HG03520 (cell line): ENCODE measurements at regions not wholly inside any gene's neighbourhood (a gene's known extent, or its start where the extent isn't known, plus 50 kb on each side); places are given as distances from the start of the nearest gene placed in this dataset.

Source experiments
- ATAC-seq: cut with Tn5 transposase; IDR thresholded peaks from one replicate; pipeline ENCODE4 v1.9.1; 2021; ENCODE audit warnings: mild to moderate bottlenecking, moderate library complexity; ENCODE audit not compliant: unreplicated experiment

DNA sequence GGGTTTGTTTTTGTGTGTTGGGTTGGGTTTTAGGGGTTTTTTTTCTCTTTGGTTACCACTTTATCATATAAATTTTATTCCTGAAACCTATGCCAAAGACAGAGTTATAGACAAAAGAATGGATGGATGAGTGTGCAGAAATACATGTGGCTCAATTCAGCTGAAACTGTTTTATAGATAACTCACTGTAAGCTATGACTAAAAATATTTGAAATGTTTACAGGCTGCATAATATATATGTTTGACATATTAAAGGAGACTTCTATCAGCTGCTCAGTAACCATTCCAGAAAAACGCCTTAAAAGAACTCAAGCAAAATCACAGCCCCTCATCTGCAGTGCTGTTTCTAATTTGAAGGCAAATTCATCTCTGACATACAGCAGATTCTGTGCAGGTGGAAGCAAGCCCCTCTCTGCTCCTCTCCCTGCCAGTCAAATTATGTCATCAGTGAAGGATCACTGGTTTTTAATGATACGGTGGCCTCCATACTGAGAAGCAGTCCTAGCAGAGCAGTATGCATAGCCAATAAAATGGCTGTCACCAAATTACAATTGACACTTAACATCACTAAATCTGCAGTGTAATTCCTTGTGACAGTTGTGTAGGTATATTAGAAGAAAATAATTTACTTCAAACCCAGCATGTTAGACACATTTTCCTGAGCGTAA is 301.6 kb downstream of the NR2F1-AS1 start:
- no peak for ATAC-seq

DNA sequence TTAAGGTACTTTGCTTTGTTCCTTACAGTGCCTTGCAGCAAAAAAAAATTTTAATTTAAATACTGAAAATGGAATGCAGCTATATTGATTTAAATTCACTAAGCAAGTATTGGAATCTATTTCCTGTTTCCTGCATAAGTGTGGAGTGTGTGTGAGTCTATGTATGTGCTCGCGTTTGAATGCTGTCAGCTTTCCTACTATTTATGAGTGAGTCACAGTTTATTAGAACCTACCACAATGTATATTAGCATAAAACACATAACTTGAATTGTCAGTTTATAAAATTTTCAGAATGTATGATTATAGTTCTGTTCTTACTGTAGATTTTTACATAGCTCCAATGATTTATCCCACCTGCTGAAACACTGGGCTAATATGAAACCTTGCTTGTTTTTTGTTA is 302.1 kb downstream of the NR2F1-AS1 start:
- no peak for ATAC-seq

DNA sequence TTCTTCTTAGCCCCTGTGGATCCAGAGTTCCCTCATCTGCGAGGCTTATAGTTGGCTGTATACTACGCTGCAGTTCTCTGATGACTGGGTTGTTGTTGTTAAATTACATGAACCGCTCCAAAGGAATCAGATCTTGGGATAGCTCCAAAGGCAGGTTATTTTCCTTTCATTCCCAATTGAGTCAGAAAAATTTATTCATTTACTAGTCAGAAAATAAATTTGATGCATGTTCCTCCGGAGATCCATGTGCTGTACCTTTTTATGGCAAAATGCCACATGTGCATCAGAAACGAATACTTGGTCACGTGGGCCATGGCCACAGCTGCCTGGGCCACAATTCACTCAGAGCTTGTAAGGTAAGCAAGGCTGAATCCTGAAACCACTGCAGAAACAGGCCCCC is 304.0 kb downstream of the NR2F1-AS1 start:
- ATAC-seq, result no peak

DNA sequence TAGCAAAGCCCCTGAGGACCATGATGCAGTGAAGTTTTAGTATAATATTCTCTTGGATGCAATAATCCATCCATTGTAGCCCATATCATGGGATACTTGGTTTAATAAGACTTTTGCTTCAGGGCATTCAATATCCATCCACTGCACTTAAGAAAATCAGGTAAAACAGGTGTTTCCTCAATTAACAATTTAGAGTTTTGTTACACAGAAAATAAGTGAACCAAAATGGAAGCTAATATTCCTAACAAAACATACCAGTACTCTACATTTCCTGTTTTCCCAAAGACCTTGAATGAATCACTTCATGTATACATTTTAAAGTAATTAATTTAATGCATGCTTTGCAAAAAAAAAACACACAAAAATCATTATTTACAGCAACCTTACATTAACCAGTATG is 305.6 kb downstream of the NR2F1-AS1 start:
- no peak for ATAC-seq

DNA sequence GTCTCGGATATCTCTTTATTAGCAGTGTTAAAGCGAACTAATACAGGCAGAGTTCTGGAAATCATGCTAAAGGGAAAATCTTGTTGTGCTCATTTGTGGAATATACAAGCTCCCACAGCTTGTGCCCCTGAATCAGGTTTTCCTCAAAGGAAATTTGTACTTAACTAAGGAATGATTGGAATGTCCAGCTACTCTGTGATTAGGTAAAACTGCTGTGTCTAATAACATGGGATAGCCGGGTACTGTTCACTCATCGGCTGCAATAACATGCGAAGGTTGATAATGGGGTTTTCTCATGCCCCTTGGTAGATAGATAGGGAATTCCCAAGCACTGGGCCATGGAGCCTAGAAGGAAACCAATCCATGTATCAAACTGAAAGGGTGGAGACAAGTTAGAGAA is 306.7 kb downstream of the NR2F1-AS1 start:
- ATAC-seq, result no peak

DNA sequence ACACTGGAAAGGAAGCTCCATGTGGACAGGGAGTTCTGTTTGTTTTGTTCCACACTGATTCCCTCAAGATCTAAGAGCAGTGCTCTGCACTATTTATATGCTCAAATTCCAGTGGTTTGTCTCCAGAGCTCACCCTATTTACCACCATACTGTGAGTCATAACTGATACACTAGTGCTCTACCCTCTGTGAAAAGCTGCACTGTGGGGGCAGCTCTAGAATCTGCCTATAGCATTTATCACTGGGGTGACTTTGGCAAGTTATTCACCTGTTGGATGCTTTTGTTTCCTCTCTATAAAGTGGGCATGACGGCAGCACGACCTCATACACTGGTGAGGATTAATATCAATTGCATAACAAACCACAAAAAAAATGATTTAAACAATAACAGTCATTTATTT is 307.8 kb downstream of the NR2F1-AS1 start:
- no peak for ATAC-seq

DNA sequence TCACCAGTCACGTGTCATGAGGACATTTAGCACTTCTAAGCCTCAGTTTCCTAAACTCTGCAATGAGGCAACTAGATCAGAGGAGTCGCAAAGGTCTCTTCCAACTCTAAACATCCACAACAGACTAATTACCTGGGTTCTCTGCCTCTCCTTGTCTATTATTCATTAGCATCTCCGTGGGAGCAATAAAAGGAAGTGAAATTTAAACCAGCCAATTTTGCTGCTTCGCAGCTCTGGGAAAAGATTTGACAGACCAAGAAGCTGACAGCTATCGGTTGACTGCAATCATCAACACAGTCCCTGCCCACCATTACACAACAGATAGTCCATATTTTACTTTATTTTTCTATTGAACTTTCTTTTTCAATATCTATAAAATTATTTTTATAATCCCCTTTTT is 308.9 kb downstream of the NR2F1-AS1 start:
- ATAC-seq, result no peak

DNA sequence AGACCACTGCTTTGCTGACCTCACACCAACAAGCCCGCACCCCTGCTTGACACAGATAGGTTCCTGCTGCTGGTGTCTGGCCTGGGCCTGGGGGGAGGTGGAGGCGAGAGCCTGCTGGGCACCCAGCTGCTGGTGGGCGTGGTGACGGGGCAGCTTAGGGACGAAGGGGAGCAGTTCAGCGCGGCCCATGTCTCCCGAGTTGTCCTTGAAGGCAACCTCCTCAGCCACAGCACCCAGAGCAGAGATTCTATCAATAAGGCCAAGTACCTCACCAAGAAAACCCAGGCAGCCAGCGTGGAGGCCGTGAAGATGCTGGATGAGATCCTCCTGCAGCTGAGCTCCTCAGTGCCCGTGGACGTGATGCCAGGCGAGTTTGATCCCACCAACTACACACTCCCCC is 313.3 kb downstream of the NR2F1-AS1 start:
- no peak for ATAC-seq

DNA sequence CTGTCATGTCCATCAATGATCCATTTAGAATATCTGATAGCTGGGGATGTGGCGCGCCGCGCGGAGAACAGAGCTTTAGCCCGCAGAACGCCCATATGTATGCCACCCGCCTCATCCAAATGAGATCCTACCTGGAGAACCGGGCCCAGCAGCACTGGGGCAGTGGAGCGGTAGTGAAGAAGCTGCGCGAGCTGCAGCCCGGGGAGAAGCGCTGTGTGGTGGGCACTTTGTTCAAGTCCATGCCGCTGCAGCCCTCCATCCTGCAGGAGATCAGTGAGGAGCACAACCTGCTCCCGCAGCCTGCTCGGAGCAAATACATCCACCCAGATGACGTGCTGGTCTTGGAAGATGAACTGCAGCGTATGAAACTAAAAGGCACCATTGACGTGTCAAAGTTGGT is 313.7 kb downstream of the NR2F1-AS1 start:
- no peak for ATAC-seq

DNA sequence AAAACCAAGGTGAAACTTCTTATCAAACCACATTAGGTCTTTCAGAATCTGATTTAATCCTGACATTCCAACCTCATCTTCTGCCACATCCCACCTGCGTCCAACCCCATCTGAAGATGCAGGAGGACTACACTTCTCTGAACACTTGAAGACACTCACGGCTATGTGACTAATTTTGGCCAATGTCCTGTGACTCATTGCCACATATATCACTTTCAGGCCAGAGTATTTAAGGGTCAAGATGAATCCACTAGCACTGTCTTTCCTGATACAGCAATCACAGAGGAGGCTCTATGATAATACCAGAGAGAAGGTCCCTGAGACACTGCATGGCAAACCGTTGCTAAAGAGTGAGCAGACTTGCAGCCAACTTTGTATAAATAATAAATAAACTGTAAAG is 323.4 kb downstream of the NR2F1-AS1 start:
- no peak for ATAC-seq

DNA sequence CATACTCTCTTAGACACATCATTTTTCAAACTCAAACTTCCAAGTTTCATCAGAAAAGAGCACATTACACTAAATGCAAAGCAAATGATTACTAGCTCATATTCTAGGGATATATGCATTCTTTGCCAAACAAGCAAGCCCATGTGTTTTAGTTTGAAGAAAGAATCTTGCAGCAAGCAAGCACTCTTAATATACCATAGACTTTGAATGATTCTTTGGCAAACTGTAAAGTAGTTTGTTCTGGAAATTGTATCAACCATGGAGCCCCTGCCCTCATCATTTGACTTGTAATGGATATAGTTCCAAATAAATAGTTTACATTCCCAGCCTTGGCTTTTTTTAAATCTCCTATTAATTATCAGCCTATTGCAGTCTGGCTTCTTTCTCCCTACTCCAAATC is 325.2 kb downstream of the NR2F1-AS1 start:
- ATAC-seq, result no peak

DNA sequence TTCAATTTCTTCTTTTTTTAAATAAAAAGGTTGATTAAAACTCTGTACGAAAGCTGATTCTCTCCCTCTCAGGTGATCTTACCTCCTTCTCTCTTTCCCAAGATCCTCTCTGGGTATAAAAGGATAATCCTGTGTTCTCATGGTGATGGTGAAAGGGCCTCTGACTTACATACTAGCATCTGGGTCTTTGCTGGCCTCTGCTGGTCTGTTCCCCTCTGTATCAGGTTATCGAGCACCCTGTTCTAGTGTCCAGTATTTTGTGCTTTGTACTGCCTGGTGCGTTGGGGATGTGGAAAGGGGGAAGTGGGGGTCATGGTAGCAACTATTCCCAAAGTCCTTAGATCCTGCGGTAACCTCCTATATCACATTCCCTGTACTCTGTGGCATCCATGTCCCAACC is 328.9 kb downstream of the NR2F1-AS1 start:
- no peak for ATAC-seq

DNA sequence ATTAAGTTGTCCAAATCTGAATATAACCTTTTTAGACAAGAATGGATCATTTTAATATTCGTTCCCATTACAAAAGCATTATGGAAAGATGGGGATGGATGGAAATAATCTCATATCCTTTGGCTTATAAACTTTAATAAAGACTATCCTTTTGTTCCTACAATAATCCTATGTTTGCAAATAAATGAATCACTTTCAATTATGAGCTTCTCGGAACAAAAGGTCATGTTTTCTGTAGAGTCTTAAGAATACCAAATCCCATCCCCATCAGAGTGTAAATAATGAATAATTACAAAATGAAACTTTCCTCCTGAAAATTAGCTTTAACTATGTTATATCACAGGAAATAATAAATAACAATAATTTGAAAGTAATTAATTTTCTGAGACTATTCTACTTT is 329.7 kb downstream of the NR2F1-AS1 start:
- ATAC-seq, result no peak

DNA sequence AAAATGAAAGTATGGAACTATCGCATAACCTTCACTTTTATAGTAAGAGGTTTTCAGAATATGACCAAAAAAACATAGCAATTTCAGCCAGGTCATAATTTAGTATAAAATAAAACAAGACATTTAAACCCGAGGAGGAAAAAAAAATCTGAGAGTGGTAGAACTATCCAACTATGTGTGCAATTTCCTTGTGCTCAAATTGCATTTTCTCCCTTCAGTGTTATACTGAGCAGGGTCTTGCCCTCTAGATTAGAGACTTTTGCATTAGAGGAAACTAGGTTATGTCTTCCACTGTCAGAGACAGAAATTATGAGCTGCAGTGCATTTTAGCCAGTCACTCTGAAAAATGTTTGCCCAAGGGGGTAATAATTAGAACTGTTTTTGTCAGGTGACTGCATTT is 330.6 kb downstream of the NR2F1-AS1 start:
- ATAC-seq, result no peak

DNA sequence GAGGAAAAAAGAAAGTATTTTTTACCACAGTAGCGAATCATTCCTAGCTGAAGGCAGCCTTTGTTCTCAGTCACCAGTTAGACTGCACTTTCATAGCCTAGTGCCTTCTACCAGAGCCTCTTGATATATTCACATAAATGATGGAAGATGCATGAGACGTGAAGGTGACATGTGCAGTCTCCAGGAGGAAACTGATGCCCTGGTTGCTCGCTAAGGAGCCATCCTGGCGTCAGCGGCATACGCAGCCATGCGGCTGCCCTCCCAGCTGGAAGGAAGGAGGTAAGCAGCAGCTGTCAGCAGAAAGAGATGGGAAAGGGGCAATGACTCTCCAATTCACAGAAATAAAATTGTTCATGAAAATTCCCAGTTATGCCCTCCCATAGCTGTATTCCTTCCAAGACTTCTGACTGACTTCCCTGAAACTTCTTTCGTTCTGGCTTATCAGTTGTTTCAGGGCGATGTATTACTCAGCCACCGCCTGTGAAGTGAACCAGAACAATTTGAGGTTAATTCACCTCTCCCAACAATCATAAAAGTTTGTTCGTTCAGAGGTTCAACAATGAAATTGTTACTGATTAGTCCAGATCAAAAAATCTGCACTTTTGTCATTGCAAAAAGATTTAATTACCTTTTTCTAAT is 331.2 kb downstream of the NR2F1-AS1 start:
- ATAC-seq, result no peak

DNA sequence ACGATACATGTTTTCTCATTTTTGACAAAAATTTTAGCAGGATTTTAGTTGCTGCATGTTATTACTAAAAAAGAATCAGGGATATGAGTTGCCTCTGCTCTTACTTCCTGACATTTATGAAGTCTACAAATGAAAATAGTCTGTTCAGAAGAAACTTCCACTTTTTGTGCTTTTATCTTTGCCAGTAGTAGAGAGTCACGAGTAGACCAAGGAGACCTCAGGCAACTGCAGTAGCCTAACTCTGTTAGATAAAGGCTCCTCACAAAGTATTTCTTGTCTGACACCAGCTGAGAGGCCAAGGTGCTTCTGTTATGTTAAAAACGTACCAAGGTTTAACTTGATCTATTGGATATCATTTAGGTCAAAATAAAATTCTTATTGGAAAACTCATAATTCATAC is 333.9 kb downstream of the NR2F1-AS1 start:
- no peak for ATAC-seq

DNA sequence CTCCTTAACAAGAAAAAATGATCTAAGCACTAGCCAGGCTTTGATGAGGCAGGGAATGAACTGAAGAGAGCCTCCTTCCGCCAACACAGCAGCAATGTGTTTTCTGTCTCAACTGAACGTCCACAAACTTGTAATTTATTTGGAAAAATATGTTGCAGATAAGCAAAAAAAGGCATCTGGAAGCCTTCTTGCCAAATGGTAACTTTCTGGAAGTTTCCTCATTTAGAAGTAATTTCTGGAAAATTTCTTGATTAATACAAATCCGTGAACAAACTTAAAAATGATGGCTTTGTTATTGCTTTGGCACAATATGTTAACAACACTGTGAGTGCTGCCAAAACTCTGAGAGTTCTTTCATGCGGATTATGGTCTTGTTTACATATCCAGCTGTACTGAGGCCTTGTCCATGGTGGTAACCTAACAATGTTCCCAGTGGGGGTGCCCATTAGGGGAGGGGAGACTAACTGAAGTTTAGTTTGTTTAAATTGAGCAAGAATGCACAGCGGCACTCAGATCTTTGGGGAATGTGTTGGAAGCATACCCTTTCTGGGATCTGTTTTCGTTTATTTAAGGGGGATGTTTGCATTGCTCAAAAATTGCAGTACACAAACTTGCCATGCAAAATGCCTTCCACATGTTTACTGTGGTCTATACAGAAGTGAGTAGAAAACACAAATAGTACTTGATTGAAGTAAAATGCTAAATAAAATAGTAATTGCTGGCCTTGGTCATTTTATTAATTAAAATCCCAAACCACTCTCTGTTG is 334.7 kb downstream of the NR2F1-AS1 start:
- no peak for ATAC-seq

DNA sequence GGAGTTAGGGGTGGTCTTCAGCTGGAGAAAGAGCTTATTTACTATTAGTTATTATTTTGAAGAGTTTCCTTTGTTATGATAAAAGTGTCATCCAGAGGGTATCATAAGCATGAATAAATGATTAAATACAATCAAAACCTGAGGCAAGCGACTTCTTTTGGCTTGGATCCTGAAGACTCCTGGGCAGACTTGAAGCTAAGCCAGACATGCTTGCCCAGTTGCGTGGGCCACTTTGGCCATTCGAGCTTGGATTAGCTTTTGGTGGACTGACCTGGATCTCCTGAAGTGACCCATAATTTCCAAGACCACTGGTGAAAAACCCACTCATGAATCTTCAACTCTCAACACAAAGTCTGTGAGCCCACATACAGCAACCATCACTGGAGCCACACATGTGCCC is 335.8 kb downstream of the NR2F1-AS1 start:
- no peak for ATAC-seq

DNA sequence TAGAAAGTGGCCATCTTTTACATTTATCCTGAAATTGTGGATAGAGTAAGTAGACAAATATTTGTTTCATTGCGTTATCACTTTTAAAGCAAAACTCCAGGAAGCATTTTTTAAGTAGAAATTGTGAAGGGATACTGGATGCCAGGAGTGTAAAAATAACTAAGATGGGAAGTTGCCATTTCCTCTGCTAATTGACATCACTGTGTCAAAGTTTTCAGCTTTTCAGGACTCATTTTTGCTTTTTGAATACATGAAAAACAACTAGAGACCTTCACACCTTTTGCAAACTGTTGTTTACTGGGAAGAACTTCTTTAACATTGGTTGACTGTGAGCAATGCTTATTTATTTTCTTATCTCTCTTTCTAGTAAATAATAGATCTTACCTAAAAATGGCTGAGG is 337.5 kb downstream of the NR2F1-AS1 start:
- no peak for ATAC-seq

DNA sequence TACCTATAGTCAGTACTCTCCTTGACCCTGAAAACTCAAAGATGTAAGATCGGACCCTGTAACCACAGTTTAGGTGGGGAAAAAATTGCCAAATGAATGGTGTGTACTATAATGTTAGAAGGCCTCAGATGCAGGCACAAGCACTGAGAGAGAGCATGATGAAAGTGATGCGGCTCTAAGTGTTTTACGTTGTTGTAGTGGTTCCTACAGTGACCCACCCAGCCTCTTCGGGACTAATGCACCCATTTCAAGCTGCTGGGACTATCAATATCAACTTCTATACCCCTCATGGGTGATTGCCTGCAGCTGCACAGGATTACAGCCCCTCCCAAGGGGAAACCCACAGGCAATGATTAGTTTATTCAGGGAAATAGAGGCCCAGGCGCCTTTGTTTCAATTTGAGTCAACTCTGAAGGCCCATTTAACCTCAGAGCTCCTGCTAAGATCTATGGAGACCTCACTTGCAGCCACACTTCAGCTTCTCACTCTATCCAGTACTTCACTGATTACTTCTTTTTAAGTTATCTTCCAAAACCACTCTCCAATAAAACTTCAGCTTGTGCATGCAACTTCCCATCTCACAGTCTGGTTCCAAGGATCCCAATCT is 340.7 kb downstream of the NR2F1-AS1 start:
- ATAC-seq, result no peak

DNA sequence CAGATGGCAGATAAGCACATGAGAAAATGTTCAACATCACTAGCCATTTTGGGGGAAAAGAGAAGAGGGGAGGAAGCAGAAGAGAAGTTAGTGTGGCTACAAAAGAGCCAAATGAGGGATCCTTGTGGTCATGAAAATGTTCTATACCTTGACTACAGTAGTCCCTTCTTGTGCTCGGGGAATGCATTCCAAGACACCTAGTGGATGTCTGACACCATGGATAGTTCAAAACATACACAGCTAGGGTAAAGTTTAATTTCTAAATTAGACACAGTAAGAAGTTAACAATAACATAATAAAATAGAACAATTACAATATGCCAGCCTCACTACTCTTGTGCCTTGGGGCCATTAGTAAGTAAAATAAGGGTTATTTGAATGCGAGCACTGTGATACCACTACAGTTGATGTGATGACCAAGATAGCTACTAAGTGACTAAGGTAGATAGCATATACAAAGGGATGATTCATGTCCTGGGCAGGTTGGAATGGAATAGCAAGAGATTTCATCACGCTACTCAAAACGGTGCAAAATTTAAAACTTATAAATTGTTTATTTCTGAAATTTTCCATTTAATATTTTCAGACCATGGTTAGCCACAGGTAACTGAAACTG is 344.1 kb downstream of the NR2F1-AS1 start:
- no peak for ATAC-seq
